ENCODE measurements at regions not wholly inside any gene's neighbourhood (a gene's known extent, or its start where the extent isn't known, plus 50 kb on each side); places are given as distances from the start of the nearest gene placed in this dataset.

- TF ChIP-seq POLR2A (IDR thresholded peaks at IDR 0.05): no peak
- TF ChIP-seq POLR2AphosphoS5 (IDR thresholded peaks at IDR 0.05): no peak
- no peak for TF ChIP-seq CTCF (IDR thresholded peaks at IDR 0.05)
- TF ChIP-seq EP300 (IDR thresholded peaks at IDR 0.05): no peak
Observed at GRCh38 chr2:146366276-146366675, 1478.6 kb upstream of the ACVR2A start.

Measured in sigmoid colon (tissue), 4 donors.